ENCODE measurements at regions not wholly inside any gene's neighbourhood (a gene's known extent, or its start where the extent isn't known, plus 50 kb on each side); places are given as distances from the start of the nearest gene placed in this dataset.

DNA sequence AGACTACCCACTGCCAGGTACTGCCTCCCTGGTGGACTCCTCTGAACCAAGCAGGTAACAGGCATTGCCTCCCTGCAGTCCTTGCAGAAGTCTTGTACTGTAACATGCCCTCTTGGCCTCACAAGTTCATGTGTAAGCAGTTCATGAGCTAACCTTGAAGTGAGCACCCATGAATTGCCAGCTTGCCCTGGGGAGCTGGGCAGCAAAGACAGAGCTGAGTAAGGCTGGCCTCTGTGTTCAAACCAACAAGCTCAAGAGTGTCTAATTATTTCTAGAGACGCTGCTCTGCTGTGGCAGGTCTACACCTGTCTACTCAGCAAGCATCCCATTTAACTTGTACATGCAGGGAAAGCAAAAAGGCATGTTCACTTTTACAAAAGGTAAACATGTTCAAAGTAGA is 113.5 kb downstream of the FEM1C start:
- dilution Hi-C loops (cut with HindIII; ENCODE audit: low sequenced_read_pairs, unreplicated experiment), result no loop called here
- WGBS, 2 experiments (ENCODE audit: extremely low coverage in 2 of 2, insufficient read length in 1 of 2), result no CpG with 5 or more reads among the region's 1 CpG
- TF ChIP-seq MAZ (IDR thresholded peaks at IDR 0.05; ENCODE audit: borderline replicate concordance, low read depth, low read length) (no peak), RCOR1 (IDR thresholded peaks at IDR 0.05; ENCODE audit: insufficient replicate concordance, low read length) (no peak), RAD21 (IDR thresholded peaks at IDR 0.05; ENCODE audit: low read length) (no peak), RFX5 (IDR thresholded peaks at IDR 0.05; ENCODE audit: low read depth, low read length) (no peak), SMC3 (IDR thresholded peaks at IDR 0.05; ENCODE audit: low read depth, low read length) (no peak), NFE2L2 (IDR thresholded peaks at IDR 0.05; ENCODE audit: low read depth, low read length) (no peak), MXI1 (IDR thresholded peaks at IDR 0.05; ENCODE audit: borderline replicate concordance, low read depth, low read length) (no peak), POLR2A (IDR thresholded peaks at IDR 0.05; ENCODE audit: low read depth, low read length) (no peak), FOS (IDR thresholded peaks at IDR 0.05; ENCODE audit: low read depth, low read length) (no peak), CEBPB (IDR thresholded peaks at IDR 0.05; ENCODE audit: low read depth, low read length) (no peak), BHLHE40 (IDR thresholded peaks at IDR 0.05; ENCODE audit: low read depth, low read length) (no peak), CHD1 (IDR thresholded peaks at IDR 0.05; ENCODE audit: low read depth, low read length) (no peak), MAFK (IDR thresholded peaks at IDR 0.05; ENCODE audit: low read depth, low read length) (no peak)
- TF ChIP-seq, protein P1, sequence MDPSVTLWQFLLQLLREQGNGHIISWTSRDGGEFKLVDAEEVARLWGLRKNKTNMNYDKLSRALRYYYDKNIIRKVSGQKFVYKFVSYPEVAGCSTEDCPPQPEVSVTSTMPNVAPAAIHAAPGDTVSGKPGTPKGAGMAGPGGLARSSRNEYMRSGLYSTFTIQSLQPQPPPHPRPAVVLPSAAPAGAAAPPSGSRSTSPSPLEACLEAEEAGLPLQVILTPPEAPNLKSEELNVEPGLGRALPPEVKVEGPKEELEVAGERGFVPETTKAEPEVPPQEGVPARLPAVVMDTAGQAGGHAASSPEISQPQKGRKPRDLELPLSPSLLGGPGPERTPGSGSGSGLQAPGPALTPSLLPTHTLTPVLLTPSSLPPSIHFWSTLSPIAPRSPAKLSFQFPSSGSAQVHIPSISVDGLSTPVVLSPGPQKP (IDR thresholded peaks at IDR 0.05; ENCODE audit: borderline replicate concordance, low read depth, low read length), result no peak
- TF ChIP-seq, protein P2, sequence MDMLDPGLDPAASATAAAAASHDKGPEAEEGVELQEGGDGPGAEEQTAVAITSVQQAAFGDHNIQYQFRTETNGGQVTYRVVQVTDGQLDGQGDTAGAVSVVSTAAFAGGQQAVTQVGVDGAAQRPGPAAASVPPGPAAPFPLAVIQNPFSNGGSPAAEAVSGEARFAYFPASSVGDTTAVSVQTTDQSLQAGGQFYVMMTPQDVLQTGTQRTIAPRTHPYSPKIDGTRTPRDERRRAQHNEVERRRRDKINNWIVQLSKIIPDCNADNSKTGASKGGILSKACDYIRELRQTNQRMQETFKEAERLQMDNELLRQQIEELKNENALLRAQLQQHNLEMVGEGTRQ (IDR thresholded peaks at IDR 0.05; ENCODE audit: low read depth, low read length), result no peak
- TF ChIP-seq, protein P3, sequence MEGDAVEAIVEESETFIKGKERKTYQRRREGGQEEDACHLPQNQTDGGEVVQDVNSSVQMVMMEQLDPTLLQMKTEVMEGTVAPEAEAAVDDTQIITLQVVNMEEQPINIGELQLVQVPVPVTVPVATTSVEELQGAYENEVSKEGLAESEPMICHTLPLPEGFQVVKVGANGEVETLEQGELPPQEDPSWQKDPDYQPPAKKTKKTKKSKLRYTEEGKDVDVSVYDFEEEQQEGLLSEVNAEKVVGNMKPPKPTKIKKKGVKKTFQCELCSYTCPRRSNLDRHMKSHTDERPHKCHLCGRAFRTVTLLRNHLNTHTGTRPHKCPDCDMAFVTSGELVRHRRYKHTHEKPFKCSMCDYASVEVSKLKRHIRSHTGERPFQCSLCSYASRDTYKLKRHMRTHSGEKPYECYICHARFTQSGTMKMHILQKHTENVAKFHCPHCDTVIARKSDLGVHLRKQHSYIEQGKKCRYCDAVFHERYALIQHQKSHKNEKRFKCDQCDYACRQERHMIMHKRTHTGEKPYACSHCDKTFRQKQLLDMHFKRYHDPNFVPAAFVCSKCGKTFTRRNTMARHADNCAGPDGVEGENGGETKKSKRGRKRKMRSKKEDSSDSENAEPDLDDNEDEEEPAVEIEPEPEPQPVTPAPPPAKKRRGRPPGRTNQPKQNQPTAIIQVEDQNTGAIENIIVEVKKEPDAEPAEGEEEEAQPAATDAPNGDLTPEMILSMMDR (conservative IDR thresholded peaks at IDR 0.05; ENCODE audit: low read depth, low read length), result no peak
- H3K56ac ChIP-seq (ENCODE audit: extremely low read depth, insufficient read depth, low read length), result no peak overlapping the region
- no peak overlapping the region for H2AK9ac ChIP-seq (replicated peaks; ENCODE audit: low read depth, low read length, poor library complexity)
- H2BK5ac ChIP-seq (ENCODE audit: low read depth, low read length, poor library complexity, severe bottlenecking), result no peak overlapping the region
- H2AFZ ChIP-seq (replicated peaks; ENCODE audit: low read length, poor library complexity), result no peak overlapping the region
- no peak overlapping the region for H3K18ac ChIP-seq (ENCODE audit: low read depth, low read length)
- intact Hi-C loops (cut with micrococcal nuclease), result no loop called here
- no peak overlapping the region for H2BK20ac ChIP-seq (ENCODE audit: low read depth, low read length)
- in situ Hi-C loops (cut with MboI; ENCODE audit: low sequenced_read_pairs), result no loop called here
- H3K4me2 ChIP-seq (ENCODE audit: low read depth, low read length), result no peak overlapping the region
- no peak overlapping the region for H3K4me3 ChIP-seq (ENCODE audit: insufficient read depth, low read depth, low read length)
- H4K8ac ChIP-seq (ENCODE audit: low read depth in 2 of 2, low read length in 2 of 2), result no peak overlapping the region
- no peak for DNase-seq
- H4K20me1 ChIP-seq (ENCODE audit: insufficient read depth, low read length), result no peaks in the 10 kb centered on the region
- H2AK5ac ChIP-seq (ENCODE audit: low read depth, low read length), result peak overlapping the region; percentile 62; the same call in 1 of the 2 replicates
- H3K9me1 ChIP-seq (ENCODE audit: insufficient read depth, low read length), result peaks cover 7% of the 10 kb centered on the region
- no peak overlapping the region for H2BK120ac ChIP-seq (ENCODE audit: low read depth, low read length)
- H3K27me3 ChIP-seq (ENCODE audit: control insufficient read depth, insufficient read depth, low read length), result no peaks in the 10 kb centered on the region; the same call in 1 of the 2 replicates
- no peak for ATAC-seq (ENCODE audit: low read depth)
- H3K23ac ChIP-seq (ENCODE audit: low read depth, low read length), result no peak overlapping the region
- peaks cover 5% of the 10 kb centered on the region for H3K4me1 ChIP-seq (ENCODE audit: control insufficient read depth, insufficient read depth, low read length)
- no peaks in the 10 kb centered on the region for H3K9me3 ChIP-seq (ENCODE audit: control insufficient read depth, insufficient read depth, low read length)
- POLR2A ChIA-PET (ENCODE audit: unreplicated experiment), result no interaction called here
- H4K91ac ChIP-seq (ENCODE audit: insufficient read depth, low read depth, low read length), result no peak overlapping the region
- H3K14ac ChIP-seq (replicated peaks; ENCODE audit: low read depth, low read length), result no peak overlapping the region
- H3K4ac ChIP-seq (ENCODE audit: low read depth, low read length), result no peak overlapping the region
- no TSS peak for BruUV-seq (replicated peaks)
- H3K79me1 ChIP-seq (ENCODE audit: low read depth in 1 of 2, low read length in 2 of 2), result no peaks in the 10 kb centered on the region
- CTCF ChIA-PET, result interaction anchor here (0.6 kb wide), 1 partner anchor 1891 kb away, joined by 3 read pairs; no protein-coding TSS in a partner anchor
- no peak overlapping the region for H2BK15ac ChIP-seq (ENCODE audit: low read depth, low read length)
- H3K27ac ChIP-seq (ENCODE audit: insufficient read depth, low read length), result no peak overlapping the region
- no peaks in the 10 kb centered on the region for H3K36me3 ChIP-seq (ENCODE audit: control insufficient read depth, insufficient read depth, low read length)
- no peak overlapping the region for H4K5ac ChIP-seq (ENCODE audit: low read depth, low read length)
- H3K9ac ChIP-seq (ENCODE audit: low read depth, low read length), result no peak overlapping the region

Measured in IMR-90 (cell line).